ENCODE measurements at regions not wholly inside any gene's neighbourhood (a gene's known extent, or its start where the extent isn't known, plus 50 kb on each side); places are given as distances from the start of the nearest gene placed in this dataset.

DNA sequence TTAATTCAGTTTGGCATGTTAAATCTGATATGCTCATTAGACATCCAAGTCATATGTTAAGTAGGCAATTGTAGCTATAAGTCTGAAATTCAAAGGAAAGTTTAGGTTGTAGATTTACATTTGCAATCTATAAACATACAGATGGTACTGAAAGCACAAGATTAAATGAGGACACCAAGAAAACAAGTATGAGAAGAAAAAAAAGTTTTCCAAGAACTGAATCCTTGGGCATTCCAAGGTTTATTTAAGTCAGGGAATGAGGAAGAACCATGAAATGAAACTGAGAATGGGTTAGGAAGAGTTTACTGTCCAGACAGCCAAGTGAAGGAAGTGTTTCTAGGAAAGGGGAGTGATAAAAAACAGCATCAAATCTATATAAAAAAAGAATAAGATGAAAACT is 756.1 kb upstream of the DPPA4 start:
- no peak overlapping the region for H2AFZ ChIP-seq (ENCODE audit: low read length)
- TF ChIP-seq, protein P1, sequence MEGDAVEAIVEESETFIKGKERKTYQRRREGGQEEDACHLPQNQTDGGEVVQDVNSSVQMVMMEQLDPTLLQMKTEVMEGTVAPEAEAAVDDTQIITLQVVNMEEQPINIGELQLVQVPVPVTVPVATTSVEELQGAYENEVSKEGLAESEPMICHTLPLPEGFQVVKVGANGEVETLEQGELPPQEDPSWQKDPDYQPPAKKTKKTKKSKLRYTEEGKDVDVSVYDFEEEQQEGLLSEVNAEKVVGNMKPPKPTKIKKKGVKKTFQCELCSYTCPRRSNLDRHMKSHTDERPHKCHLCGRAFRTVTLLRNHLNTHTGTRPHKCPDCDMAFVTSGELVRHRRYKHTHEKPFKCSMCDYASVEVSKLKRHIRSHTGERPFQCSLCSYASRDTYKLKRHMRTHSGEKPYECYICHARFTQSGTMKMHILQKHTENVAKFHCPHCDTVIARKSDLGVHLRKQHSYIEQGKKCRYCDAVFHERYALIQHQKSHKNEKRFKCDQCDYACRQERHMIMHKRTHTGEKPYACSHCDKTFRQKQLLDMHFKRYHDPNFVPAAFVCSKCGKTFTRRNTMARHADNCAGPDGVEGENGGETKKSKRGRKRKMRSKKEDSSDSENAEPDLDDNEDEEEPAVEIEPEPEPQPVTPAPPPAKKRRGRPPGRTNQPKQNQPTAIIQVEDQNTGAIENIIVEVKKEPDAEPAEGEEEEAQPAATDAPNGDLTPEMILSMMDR (conservative IDR thresholded peaks at IDR 0.05; ENCODE audit: low read length) = no peak
- no peak for TF ChIP-seq EZH2phosphoT487 (IDR thresholded peaks at IDR 0.05; ENCODE audit: borderline replicate concordance, low read depth, low read length)
- intact Hi-C loops (cut with micrococcal nuclease; ENCODE audit: unreplicated experiment) = no loop called here
- H4K20me1 ChIP-seq (ENCODE audit: insufficient read depth, low read length) = no peaks in the 10 kb centered on the region
- ChIA-PET CTCF (ENCODE audit: unreplicated experiment) (no interaction called here), POLR2A (no interaction called here)
- H3K9me3 ChIP-seq (ENCODE audit: low read length) = no peaks in the 10 kb centered on the region
- H3K9me2 ChIP-seq (ENCODE audit: insufficient read depth, low read length) = no peaks in the 10 kb centered on the region
- no peak overlapping the region for H3K4me2 ChIP-seq (ENCODE audit: low read length)
- H3K79me2 ChIP-seq (ENCODE audit: insufficient read depth, low read depth, low read length) = no peaks in the 10 kb centered on the region
- H3K36me3 ChIP-seq (ENCODE audit: insufficient read depth, low read length) = no peaks in the 10 kb centered on the region
- no peak overlapping the region for H3K27ac ChIP-seq (ENCODE audit: low read depth, low read length, poor library complexity, severe bottlenecking)
- no TSS peak for BruUV-seq (replicated peaks)
- no peak overlapping the region for H3K4me3 ChIP-seq (ENCODE audit: low read depth, low read length, poor library complexity, severe bottlenecking)
- H3K4me1 ChIP-seq (ENCODE audit: insufficient read depth, low read length, poor library complexity, severe bottlenecking) = no peaks in the 10 kb centered on the region
- DNase-seq (ENCODE audit: low spot score) = no peak

DNA sequence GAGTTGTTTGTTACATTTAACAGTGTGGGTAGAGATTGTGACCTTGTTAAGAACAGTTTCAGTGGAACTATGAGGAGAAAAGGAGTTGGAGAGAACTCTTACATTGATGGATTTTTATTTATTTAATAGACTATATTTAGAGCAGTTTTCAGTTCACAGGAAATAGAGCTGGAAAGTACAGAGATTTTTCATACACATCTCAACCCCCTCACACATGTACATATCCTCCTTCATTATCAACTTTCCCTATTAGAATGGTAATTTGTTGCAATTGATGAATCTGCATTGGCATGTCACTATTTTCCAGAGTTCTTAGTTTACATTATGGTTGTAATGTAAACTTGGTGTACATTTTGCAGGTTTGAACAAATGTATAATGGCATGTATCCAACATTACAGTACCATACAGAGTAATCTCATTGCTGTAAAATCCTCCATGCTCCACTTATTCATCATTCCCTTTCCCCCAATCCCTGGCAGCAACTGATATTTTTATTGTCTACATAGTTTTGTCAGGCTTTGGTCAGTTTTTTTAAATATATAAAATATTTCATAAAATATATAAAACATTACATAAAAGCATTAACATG is 756.6 kb upstream of the DPPA4 start:
- Histone ChIP-seq H3K9me2 (ENCODE audit: insufficient read depth, low read length) (no peaks in the 10 kb centered on the region), H3K9me3 (ENCODE audit: low read length) (no peaks in the 10 kb centered on the region), H4K20me1 (ENCODE audit: insufficient read depth, low read length) (no peaks in the 10 kb centered on the region), H3K4me2 (ENCODE audit: low read length) (no peak overlapping the region), H3K4me1 (ENCODE audit: insufficient read depth, low read length, poor library complexity, severe bottlenecking) (no peaks in the 10 kb centered on the region), H2AFZ (ENCODE audit: low read length) (no peak overlapping the region), H3K27ac (ENCODE audit: low read depth, low read length, poor library complexity, severe bottlenecking) (no peak overlapping the region), H3K79me2 (ENCODE audit: insufficient read depth, low read depth, low read length) (no peaks in the 10 kb centered on the region), H3K36me3 (ENCODE audit: insufficient read depth, low read length) (no peaks in the 10 kb centered on the region), H3K4me3 (ENCODE audit: low read depth, low read length, poor library complexity, severe bottlenecking) (no peak overlapping the region)
- ChIA-PET CTCF (ENCODE audit: unreplicated experiment) (no interaction called here), POLR2A (no interaction called here)
- DNase-seq (ENCODE audit: low spot score) = no peak
- intact Hi-C loops (cut with micrococcal nuclease; ENCODE audit: unreplicated experiment) = no loop called here
- TF ChIP-seq, protein P1 (conservative IDR thresholded peaks at IDR 0.05; ENCODE audit: low read length) = no peak
- no peak for TF ChIP-seq EZH2phosphoT487 (IDR thresholded peaks at IDR 0.05; ENCODE audit: borderline replicate concordance, low read depth, low read length)
- no TSS peak for BruUV-seq (replicated peaks)

DNA sequence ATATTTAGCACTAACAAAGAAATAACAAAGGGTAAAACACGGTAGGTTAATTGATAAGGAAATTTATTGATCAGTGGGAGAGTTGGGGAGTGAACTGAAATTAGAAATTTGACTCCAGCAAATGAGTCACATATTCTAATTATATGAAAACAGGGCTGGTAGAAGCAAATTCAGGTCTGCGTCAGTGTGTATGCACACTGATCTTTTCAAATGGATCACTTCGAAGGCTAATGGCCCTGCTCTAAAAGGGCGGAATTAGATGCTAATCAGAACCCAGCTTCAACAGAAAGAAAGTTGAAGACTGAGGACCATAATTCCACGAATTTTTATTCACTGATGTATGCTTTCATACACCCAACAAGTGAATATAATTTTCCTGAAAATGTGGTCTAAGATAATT is 762.4 kb upstream of the DPPA4 start:
- Histone ChIP-seq H3K79me2 (ENCODE audit: insufficient read depth, low read depth, low read length) (no peaks in the 10 kb centered on the region), H3K4me2 (ENCODE audit: low read length) (no peak overlapping the region), H3K4me1 (ENCODE audit: insufficient read depth, low read length, poor library complexity, severe bottlenecking) (no peaks in the 10 kb centered on the region), H3K4me3 (ENCODE audit: low read depth, low read length, poor library complexity, severe bottlenecking) (no peak overlapping the region), H3K9me2 (ENCODE audit: insufficient read depth, low read length) (no peaks in the 10 kb centered on the region), H3K36me3 (ENCODE audit: insufficient read depth, low read length) (no peaks in the 10 kb centered on the region), H3K27ac (ENCODE audit: low read depth, low read length, poor library complexity, severe bottlenecking) (no peak overlapping the region), H3K9me3 (ENCODE audit: low read length) (no peaks in the 10 kb centered on the region), H2AFZ (ENCODE audit: low read length) (no peak overlapping the region), H4K20me1 (ENCODE audit: insufficient read depth, low read length) (no peaks in the 10 kb centered on the region)
- intact Hi-C loops (cut with micrococcal nuclease; ENCODE audit: unreplicated experiment) = no loop called here
- BruUV-seq (replicated peaks) = no TSS peak
- POLR2A ChIA-PET = no interaction called here
- no peak for DNase-seq (ENCODE audit: low spot score)
- TF ChIP-seq, protein P1 (conservative IDR thresholded peaks at IDR 0.05; ENCODE audit: low read length) = no peak
- TF ChIP-seq EZH2phosphoT487 (IDR thresholded peaks at IDR 0.05; ENCODE audit: borderline replicate concordance, low read depth, low read length) = no peak
- CTCF ChIA-PET (ENCODE audit: unreplicated experiment) = no interaction called here
